VCaP (cell line): ENCODE measurements at regions not wholly inside any gene's neighbourhood (a gene's known extent, or its start where the extent isn't known, plus 50 kb on each side); places are given as distances from the start of the nearest gene placed in this dataset.
"Not testable (repeated sequence)": the region's sequence is repeated elsewhere in the genome, so short reads cannot be mapped to it uniquely, and the experiment has no call there.

ENCODE experiments used
- H3K27ac ChIP-seq: fragments of 450-650 bp; 2 replicates; pipeline ENCODE4 v1.5.1; 2017
- CTCF ChIP-seq: fragments of 450-650 bp; conservative IDR thresholded peaks from 2 replicates; pipeline ENCODE4 v1.5.1; 2017; ENCODE audit warnings: mild to moderate bottlenecking, moderate library complexity

- TF ChIP-seq CTCF = no peak
These were observed 68.0 kb upstream of the MAP4 start for GRCh38 chr3:48084170-48084569.

GRCh38 chr3:48082580-48083184 lies 66.5 kb upstream of the MAP4 start:
- H3K27ac ChIP-seq = no peak overlapping the region
- no peak for TF ChIP-seq CTCF

More at GRCh38 chr3:48084170-48084569, 68.0 kb upstream of the MAP4 start:
- peak overlapping the region; percentile 94; the same call in 1 of the 2 replicates for H3K27ac ChIP-seq

- TF ChIP-seq CTCF = no peak
- no peak overlapping the region for H3K27ac ChIP-seq
These were observed 61.6 kb upstream of the MAP4 start for GRCh38 chr3:48077815-48078214.

- no peak overlapping the region for H3K27ac ChIP-seq
- TF ChIP-seq CTCF = no peak
These were observed 53.8 kb upstream of the MAP4 start for GRCh38 chr3:48070030-48070429.

- no peak for TF ChIP-seq CTCF
- H3K27ac ChIP-seq = no peak overlapping the region
These were observed 53.1 kb upstream of the MAP4 start for GRCh38 chr3:48069339-48069738.

GRCh38 chr3:48068886-48069285 lies 52.7 kb upstream of the MAP4 start:
- H3K27ac ChIP-seq = no peak overlapping the region
- TF ChIP-seq CTCF = no peak

GRCh38 chr3:48068320-48068719 lies 52.1 kb upstream of the MAP4 start:
- H3K27ac ChIP-seq = not testable (repeated sequence)

- TF ChIP-seq CTCF = no peak
- no peak overlapping the region for H3K27ac ChIP-seq
These were observed 51.1 kb upstream of the MAP4 start for GRCh38 chr3:48067271-48067670.
